Suprapubic skin (tissue), 4 donors: ENCODE measurements at regions not wholly inside any gene's neighbourhood (a gene's known extent, or its start where the extent isn't known, plus 50 kb on each side); places are given as distances from the start of the nearest gene placed in this dataset.

Experiments used
- DNase-seq, 2 donors: peaks; one replicate each; pipeline ENCODE4 v3.0.0-alpha.2; 2019; ENCODE audit warnings: low spot score in 2 of 2
- H3K27ac ChIP-seq: fragments of 200-600 bp; sonication (generic); one replicate; pipeline ENCODE4 v1.5.1; 2019
- H3K27me3 ChIP-seq: fragments of 200-600 bp; sonication (generic); one replicate; pipeline ENCODE4 v1.5.1; 2019
- H3K36me3 ChIP-seq: fragments of 200-600 bp; sonication (generic); one replicate; pipeline ENCODE4 v1.5.1; 2019
- H3K4me1 ChIP-seq: fragments of 200-600 bp; sonication (generic); one replicate; pipeline ENCODE4 v1.5.1; 2019
- H3K4me3 ChIP-seq: fragments of 200-600 bp; sonication (generic); one replicate; pipeline ENCODE4 v1.5.1; 2019; ENCODE audit warnings: mild to moderate bottlenecking
- H3K9me3 ChIP-seq: fragments of 200-600 bp; sonication (generic); one replicate; pipeline ENCODE4 v1.5.1; 2019
- EP300 ChIP-seq: sonication (generic); formaldehyde crosslinking; IDR thresholded peaks from one replicate; pipeline ENCODE4 v1.6.1; 2017; ENCODE audit warnings: antibody characterized with exemption
- POLR2A ChIP-seq, 2 donors: fragments of 450-650 bp; IDR thresholded peaks; one replicate each; pipeline ENCODE4 v1.6.1; 2017; ENCODE audit warnings: antibody characterized with exemption in 2 of 2, mild to moderate bottlenecking in 2 of 2, moderate library complexity in 2 of 2
- POLR2AphosphoS5 ChIP-seq, 3 donors: sonication (generic); formaldehyde crosslinking; IDR thresholded peaks; one replicate each; pipeline ENCODE4 v1.6.1; 2017; ENCODE audit warnings: antibody characterized with exemption in 3 of 3
- WGBS: methylation state at CpG from one replicate; pipeline ENCODE4 v1.1.5; 2018; 5-methylcytosine and 5-hydroxymethylcytosine counted together
- TF ChIP-seq, protein P1 (sequence below), 2 donors: fragments of 200-600 bp in 1 of 2; fragments of 450-650 bp in 1 of 2; sonication (generic) in 1 of 2; IDR thresholded peaks; one replicate each; pipeline ENCODE4 v1.5.1; 2016 to 2019; ENCODE audit warnings: antibody characterized with exemption in 2 of 2, mild to moderate bottlenecking in 1 of 2, moderate library complexity in 1 of 2

DNA sequence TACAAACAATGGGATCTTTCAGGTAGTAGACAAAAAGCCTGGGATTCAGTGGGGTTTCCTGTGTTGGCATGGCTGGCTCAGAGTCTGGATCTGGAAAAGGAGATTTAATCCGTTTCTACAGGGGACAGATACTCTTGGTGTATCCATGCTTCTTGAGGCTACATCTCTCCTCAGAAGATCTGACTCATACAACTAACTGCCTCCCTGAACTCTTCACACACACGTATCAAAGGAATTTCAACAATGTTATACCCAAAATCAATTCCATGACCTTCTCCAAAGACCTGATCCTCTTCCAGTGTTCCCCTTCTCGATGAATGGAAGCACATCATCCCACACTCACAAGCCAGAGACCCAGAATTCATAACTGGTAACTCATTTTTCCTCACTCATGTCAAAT is 435.3 kb upstream of the NBEA start:
- WGBS = 87% methylated on average over 3 of the region's 3 CpGs
- no peak overlapping the region for H3K27ac ChIP-seq
- no peaks in the 10 kb centered on the region for H3K27me3 ChIP-seq
- no peaks in the 10 kb centered on the region for H3K4me1 ChIP-seq
- TF ChIP-seq POLR2AphosphoS5 (IDR thresholded peaks at IDR 0.05) (no peak), EP300 (no peak), POLR2A (IDR thresholded peaks at IDR 0.05) (no peak)
- TF ChIP-seq, protein P1, sequence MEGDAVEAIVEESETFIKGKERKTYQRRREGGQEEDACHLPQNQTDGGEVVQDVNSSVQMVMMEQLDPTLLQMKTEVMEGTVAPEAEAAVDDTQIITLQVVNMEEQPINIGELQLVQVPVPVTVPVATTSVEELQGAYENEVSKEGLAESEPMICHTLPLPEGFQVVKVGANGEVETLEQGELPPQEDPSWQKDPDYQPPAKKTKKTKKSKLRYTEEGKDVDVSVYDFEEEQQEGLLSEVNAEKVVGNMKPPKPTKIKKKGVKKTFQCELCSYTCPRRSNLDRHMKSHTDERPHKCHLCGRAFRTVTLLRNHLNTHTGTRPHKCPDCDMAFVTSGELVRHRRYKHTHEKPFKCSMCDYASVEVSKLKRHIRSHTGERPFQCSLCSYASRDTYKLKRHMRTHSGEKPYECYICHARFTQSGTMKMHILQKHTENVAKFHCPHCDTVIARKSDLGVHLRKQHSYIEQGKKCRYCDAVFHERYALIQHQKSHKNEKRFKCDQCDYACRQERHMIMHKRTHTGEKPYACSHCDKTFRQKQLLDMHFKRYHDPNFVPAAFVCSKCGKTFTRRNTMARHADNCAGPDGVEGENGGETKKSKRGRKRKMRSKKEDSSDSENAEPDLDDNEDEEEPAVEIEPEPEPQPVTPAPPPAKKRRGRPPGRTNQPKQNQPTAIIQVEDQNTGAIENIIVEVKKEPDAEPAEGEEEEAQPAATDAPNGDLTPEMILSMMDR (IDR thresholded peaks at IDR 0.05) = no peak
- no peaks in the 10 kb centered on the region for H3K9me3 ChIP-seq
- no peak overlapping the region for H3K4me3 ChIP-seq
- no peaks in the 10 kb centered on the region for H3K36me3 ChIP-seq
- DNase-seq = no peak

DNA sequence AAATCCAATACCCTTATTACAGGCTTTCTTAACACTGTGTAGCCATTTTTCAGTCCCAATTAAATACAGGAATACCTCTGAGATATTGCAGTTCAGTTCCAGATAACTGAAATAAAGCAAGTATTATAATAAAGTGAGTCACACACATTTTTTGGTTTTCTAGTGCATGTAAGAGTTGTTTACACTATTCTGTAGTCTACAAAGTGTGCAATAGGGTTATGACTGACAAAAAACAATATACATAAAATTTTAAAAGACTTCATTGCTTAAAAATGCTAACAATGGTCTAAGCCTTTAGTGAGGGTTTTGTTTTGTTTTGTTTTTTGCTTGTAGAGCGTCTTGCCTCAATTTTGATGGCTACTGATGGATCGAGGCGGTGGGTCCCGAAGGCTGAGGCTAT is 434.4 kb upstream of the NBEA start:
- H3K27ac ChIP-seq = no peak overlapping the region
- no peaks in the 10 kb centered on the region for H3K36me3 ChIP-seq
- no peak overlapping the region for H3K4me3 ChIP-seq
- H3K4me1 ChIP-seq = no peaks in the 10 kb centered on the region
- H3K9me3 ChIP-seq = no peaks in the 10 kb centered on the region
- DNase-seq = no peak
- 94% methylated on average over 4 of the region's 4 CpGs for WGBS
- H3K27me3 ChIP-seq = no peaks in the 10 kb centered on the region
- TF ChIP-seq, protein P1 (IDR thresholded peaks at IDR 0.05) = no peak
- TF ChIP-seq POLR2AphosphoS5 (IDR thresholded peaks at IDR 0.05) = no peak
- no peak for TF ChIP-seq POLR2A (IDR thresholded peaks at IDR 0.05)
- no peak for TF ChIP-seq EP300

DNA sequence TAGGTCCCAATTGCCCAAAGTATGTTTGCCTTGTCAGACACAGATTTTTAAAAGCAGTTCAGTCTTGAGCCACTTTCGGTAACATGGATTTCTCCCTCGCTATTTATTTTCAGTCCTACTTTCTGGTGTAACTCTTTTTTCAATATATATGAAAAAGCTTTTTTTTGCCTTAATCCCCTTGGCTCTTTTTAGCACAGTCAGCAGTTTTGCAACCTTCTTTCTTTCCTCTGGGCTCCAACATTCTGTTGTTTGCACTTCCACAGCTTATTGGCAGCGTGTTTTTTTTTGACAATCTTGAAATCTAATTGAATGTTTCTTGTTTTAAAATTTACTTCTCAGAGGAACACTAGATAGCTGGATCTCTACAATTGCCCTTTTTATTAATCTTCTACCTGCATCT is 429.3 kb upstream of the NBEA start:
- WGBS = 58% methylated on average over 3 of the region's 3 CpGs
- H3K9me3 ChIP-seq = no peaks in the 10 kb centered on the region
- no peaks in the 10 kb centered on the region for H3K4me1 ChIP-seq
- no peak for TF ChIP-seq EP300
- no peak overlapping the region for H3K27ac ChIP-seq
- no peak overlapping the region for H3K4me3 ChIP-seq
- DNase-seq = no peak
- H3K36me3 ChIP-seq = no peaks in the 10 kb centered on the region
- H3K27me3 ChIP-seq = no peaks in the 10 kb centered on the region

DNA sequence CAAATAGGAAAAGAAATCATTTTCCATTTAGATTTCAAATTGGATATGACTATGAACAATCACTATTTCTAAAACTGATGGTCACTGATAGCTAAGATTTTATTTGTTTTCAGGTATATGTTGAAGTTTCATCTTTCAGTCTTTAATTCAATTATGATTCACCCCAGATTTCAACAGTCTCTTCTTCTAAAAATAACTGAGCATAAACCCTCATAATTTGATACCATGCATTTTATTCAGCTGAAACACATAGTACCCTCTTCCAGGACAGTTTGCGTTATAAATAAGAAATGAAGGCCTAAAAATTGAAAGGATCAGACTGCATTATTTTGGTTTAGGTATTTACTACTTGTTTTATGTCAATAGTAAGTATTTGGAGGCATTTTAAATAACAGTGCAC is 428.5 kb upstream of the NBEA start:
- H3K4me1 ChIP-seq = no peaks in the 10 kb centered on the region
- no peaks in the 10 kb centered on the region for H3K36me3 ChIP-seq
- 90% methylated on average over 1 of the region's 1 CpG for WGBS

DNA sequence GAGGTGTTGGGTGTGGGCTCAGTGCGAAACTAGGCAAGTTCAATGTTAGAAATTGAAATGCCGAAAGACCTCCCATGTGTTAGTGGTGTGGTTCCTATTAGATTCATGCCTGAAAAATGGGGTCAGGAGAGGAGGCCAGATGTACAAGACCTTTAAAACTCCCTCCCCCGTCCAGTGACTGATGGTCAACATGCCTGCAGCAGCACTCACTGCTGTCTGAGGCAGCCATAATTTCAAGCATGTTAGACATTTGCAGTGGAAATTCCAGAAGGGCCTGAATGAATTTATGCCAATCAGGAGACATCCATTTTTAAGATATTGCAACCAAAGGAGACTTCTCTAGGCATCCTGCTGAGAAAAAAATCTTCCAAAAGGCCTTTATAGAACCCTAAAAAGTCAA is 426.9 kb upstream of the NBEA start:
- Histone ChIP-seq H3K27ac (no peak overlapping the region), H3K9me3 (no peaks in the 10 kb centered on the region), H3K4me1 (no peaks in the 10 kb centered on the region), H3K36me3 (no peaks in the 10 kb centered on the region), H3K27me3 (no peaks in the 10 kb centered on the region), H3K4me3 (no peak overlapping the region)
- no peak for DNase-seq
- WGBS = 88% methylated on average over 3 of the region's 3 CpGs
- TF ChIP-seq POLR2A (IDR thresholded peaks at IDR 0.05) = no peak
- no peak for TF ChIP-seq POLR2AphosphoS5 (IDR thresholded peaks at IDR 0.05)
- TF ChIP-seq EP300 = no peak
- TF ChIP-seq, protein P1 (IDR thresholded peaks at IDR 0.05) = no peak

More for the DNA sequence above, 428.5 kb upstream of the NBEA start:
- no peak for TF ChIP-seq POLR2A (IDR thresholded peaks at IDR 0.05)
- TF ChIP-seq, protein P1 (IDR thresholded peaks at IDR 0.05) = no peak
- no peak for TF ChIP-seq POLR2AphosphoS5 (IDR thresholded peaks at IDR 0.05)
- no peak for TF ChIP-seq EP300
- no peak overlapping the region for H3K27ac ChIP-seq
- H3K4me3 ChIP-seq = no peak overlapping the region
- H3K9me3 ChIP-seq = no peaks in the 10 kb centered on the region
- no peaks in the 10 kb centered on the region for H3K27me3 ChIP-seq
- no peak for DNase-seq

DNA sequence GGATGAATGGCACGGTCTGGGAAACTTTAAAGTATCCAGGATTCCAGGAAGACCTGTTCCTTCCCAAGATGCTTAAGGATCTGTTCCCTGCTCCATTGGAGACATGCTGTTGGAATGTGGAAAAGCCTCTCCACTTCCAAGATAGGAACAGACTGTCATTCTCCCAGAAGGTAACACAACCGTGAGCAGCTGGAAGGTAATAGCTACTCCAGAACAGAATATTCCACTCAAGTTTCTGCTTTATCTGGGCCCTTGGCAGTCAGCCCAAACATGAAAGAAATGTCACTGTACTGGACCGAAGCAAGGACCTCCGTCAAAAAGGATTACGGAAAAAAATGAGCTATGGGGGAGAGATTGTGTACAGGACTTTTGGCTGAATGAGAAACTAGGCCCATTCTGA is 420.9 kb upstream of the NBEA start:
- H3K27me3 ChIP-seq = no peaks in the 10 kb centered on the region
- 88% methylated on average over 5 of the region's 5 CpGs for WGBS
- DNase-seq = no peak
- H3K36me3 ChIP-seq = no peaks in the 10 kb centered on the region
- no peaks in the 10 kb centered on the region for H3K9me3 ChIP-seq
- TF ChIP-seq, protein P1 (IDR thresholded peaks at IDR 0.05) = no peak
- no peak for TF ChIP-seq EP300
- TF ChIP-seq POLR2A (IDR thresholded peaks at IDR 0.05) = no peak
- TF ChIP-seq POLR2AphosphoS5 (IDR thresholded peaks at IDR 0.05) = no peak
- no peak overlapping the region for H3K4me3 ChIP-seq
- H3K4me1 ChIP-seq = no peaks in the 10 kb centered on the region
- no peak overlapping the region for H3K27ac ChIP-seq
